ENCODE measurements at regions not wholly inside any gene's neighbourhood (a gene's known extent, or its start where the extent isn't known, plus 50 kb on each side); places are given as distances from the start of the nearest gene placed in this dataset.

DNA sequence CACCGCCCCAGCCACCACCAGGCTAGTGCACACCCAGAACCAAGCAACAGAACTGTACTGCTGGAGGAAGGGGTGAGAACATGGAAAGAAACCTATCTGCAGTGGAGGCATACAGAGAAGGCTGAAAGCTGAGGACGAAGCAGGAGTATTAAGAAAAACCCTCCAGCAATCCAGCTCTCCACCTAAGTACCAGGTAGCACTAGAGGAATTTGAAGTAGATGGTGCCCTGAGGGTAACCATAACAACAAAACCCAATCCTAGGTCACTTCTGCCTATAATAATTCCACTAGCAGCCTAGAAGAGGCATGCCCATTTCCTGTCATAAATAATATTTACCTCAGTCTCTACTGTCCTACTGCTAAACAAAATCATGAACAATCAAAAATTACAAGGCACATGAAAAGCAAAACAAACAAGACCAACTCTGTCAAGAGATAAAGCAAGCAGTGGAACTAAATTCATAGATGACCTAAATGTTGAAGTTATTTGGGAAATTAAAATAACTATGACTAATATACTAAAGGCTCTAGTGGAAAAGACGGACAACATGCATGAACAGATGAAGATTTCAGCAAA is 51.1 kb downstream of the HYCC1 start:
- no peaks in the 10 kb centered on the region for H3K27me3 ChIP-seq (ENCODE audit: insufficient read depth)
- no peaks in the 10 kb centered on the region for H3K9me3 Mint-ChIP-seq
- H3K27ac Mint-ChIP-seq, result no peak overlapping the region
- no peak for TF ChIP-seq EZH2 (IDR thresholded peaks at IDR 0.05; ENCODE audit: low read depth, unreplicated experiment)
- no peak for TF ChIP-seq REST (IDR thresholded peaks at IDR 0.05; ENCODE audit: unreplicated experiment)
- TF ChIP-seq ZNF462 (CRISPR knock-in tag; IDR thresholded peaks at IDR 0.05), result no peak
- no peak for TF ChIP-seq CREB1 (CRISPR knock-in tag; IDR thresholded peaks at IDR 0.05; ENCODE audit: low read depth)
- no peak for TF ChIP-seq ZNF331 (CRISPR knock-in tag; IDR thresholded peaks at IDR 0.05; ENCODE audit: low read depth)
- no peak for TF ChIP-seq STAT1 (IDR thresholded peaks at IDR 0.05; ENCODE audit: unreplicated experiment)
- H3K4me3 ChIP-seq, result no peak overlapping the region
- H3K4me1 ChIP-seq (ENCODE audit: insufficient read depth), result no peaks in the 10 kb centered on the region
- no peak overlapping the region for H3K4me3 Mint-ChIP-seq
- no peaks in the 10 kb centered on the region for H3K27me3 Mint-ChIP-seq (ENCODE audit: insufficient read depth, low read depth, poor library complexity)
- no peak overlapping the region for H3K4me2 ChIP-seq
- H3K9me2 ChIP-seq (ENCODE audit: insufficient read depth), result no peaks in the 10 kb centered on the region
- no peaks in the 10 kb centered on the region for H4K20me1 ChIP-seq (replicated peaks; ENCODE audit: insufficient read depth)
- H3F3A ChIP-seq (replicated peaks; ENCODE audit: low read depth), result no peaks in the 10 kb centered on the region
- peaks cover 24% of the 10 kb centered on the region for H3K36me3 Mint-ChIP-seq (ENCODE audit: low read depth)
- H3K27ac ChIP-seq (ENCODE audit: low read depth), result no peak overlapping the region
- ATAC-seq (no peak), DNase-seq (ENCODE audit: low spot score) (no peak)
- H3K79me2 ChIP-seq (replicated peaks; ENCODE audit: insufficient read depth), result no peaks in the 10 kb centered on the region
- H3K4me1 Mint-ChIP-seq, result no peaks in the 10 kb centered on the region
- H2AFZ ChIP-seq, result no peak overlapping the region
- peaks cover 19% of the 10 kb centered on the region for H3K36me3 ChIP-seq (ENCODE audit: insufficient read depth)
